H1 (cell line): ENCODE measurements at regions not wholly inside any gene's neighbourhood (a gene's known extent, or its start where the extent isn't known, plus 50 kb on each side); places are given as distances from the start of the nearest gene placed in this dataset.

Experiments
- CTCF ChIA-PET: fragments of 300-600 bp; sonication (Branson Sonifier 250); formaldehyde crosslinking; loops from one replicate; lab custom pipeline; 2021; ENCODE audit not compliant: partially characterized antibody; lab: Charles Lee
- POLR2A ChIA-PET: fragments of 300-600 bp; sonication (Branson Sonifier 250); formaldehyde crosslinking; loops from one replicate; lab custom pipeline; 2021; ENCODE audit warnings: inconsistent platforms; ENCODE audit not compliant: partially characterized antibody; lab: Charles Lee
- DNase-seq, 2 experiments: peaks; one replicate each; pipeline versions ENCODE4 v3.0.0 to v3.0.0-alpha.2; 2010 to 2022; ENCODE audit warnings: low spot score in 2 of 2, low read depth in 1 of 2, mixed read lengths in 1 of 2
- FAIRE-seq: peaks from 2 replicates; lab custom pipeline; 2011; peaks lifted over from hg19 to GRCh38; lab: Jason Lieb, UNC
- H2AFZ ChIP-seq: 2 replicates; pipeline ENCODE4 v1.8.1; 2012; ENCODE audit warnings: low read length, inconsistent platforms
- H2AK5ac ChIP-seq: 2 replicates; pipeline ENCODE4 v1.6.1; 2013; ENCODE audit warnings: low read depth, low read length
- H2BK120ac ChIP-seq: replicated peaks from 2 replicates; pipeline ENCODE3; 2013; ENCODE audit warnings: low read depth, low read length, inconsistent platforms
- H2BK12ac ChIP-seq: 2 replicates; pipeline ENCODE4 v1.6.1; 2013; ENCODE audit warnings: low read depth, low read length
- H2BK15ac ChIP-seq: 2 replicates; pipeline ENCODE4 v1.6.1; 2013; ENCODE audit warnings: low read length
- H2BK20ac ChIP-seq: 2 replicates; pipeline ENCODE4 v1.6.1; 2013; ENCODE audit warnings: low read length
- H2BK5ac ChIP-seq: 2 replicates; pipeline ENCODE4 v1.6.1; 2013; ENCODE audit warnings: low read depth, low read length
- H3K14ac ChIP-seq: 2 replicates; pipeline ENCODE4 v1.6.1; 2013; ENCODE audit warnings: inconsistent platforms; ENCODE audit not compliant: insufficient read length
- H3K18ac ChIP-seq: 2 replicates; pipeline ENCODE4 v1.6.1; 2013; ENCODE audit warnings: low read length; ENCODE audit errors: extremely low read depth
- H3K23ac ChIP-seq: 2 replicates; pipeline ENCODE4 v1.6.1; 2013; ENCODE audit warnings: inconsistent platforms; ENCODE audit not compliant: insufficient read length
- H3K23me2 ChIP-seq: 2 replicates; pipeline ENCODE4 v1.6.1; 2013; ENCODE audit warnings: low read depth, low read length
- H3K27ac ChIP-seq: 2 replicates; pipeline ENCODE4 v1.6.1; 2011; ENCODE audit warnings: low read depth, low read length, inconsistent platforms
- H3K27me3 ChIP-seq, 4 experiments: replicated peaks in 1 of 4; 1 replicate in 1 of 4; 2 replicates in 3 of 4; pipeline versions ENCODE4 v1.6.1 to v1.8.1; 2011 to 2013; ENCODE audit warnings: low read length in 3 of 4, mild to moderate bottlenecking in 3 of 4, inconsistent platforms in 2 of 4, mixed read lengths in 2 of 4, moderate library complexity in 1 of 4; ENCODE audit not compliant: control insufficient read depth in 3 of 4, insufficient read depth in 3 of 4; ENCODE audit errors: extremely low read depth in 1 of 4
- H3K36me3 ChIP-seq, 4 experiments: 2 replicates each; pipeline versions ENCODE4 v1.6.1 to v1.8.1; 2011 to 2013; ENCODE audit warnings: mild to moderate bottlenecking in 4 of 4, low read length in 3 of 4, moderate library complexity in 2 of 4, control low read depth in 1 of 4, inconsistent platforms in 1 of 4; ENCODE audit not compliant: insufficient read depth in 4 of 4, control insufficient read depth in 2 of 4
- H3K4ac ChIP-seq: replicated peaks from 2 replicates; pipeline ENCODE3; 2013; ENCODE audit warnings: low read length, low read depth, mixed read lengths, inconsistent platforms; ENCODE audit not compliant: insufficient read length
- H3K4me1 ChIP-seq, 4 experiments: replicated peaks in 1 of 4; 1 replicate in 1 of 4; 2 replicates in 3 of 4; pipeline versions ENCODE4 v1.6.1 to v1.8.1; 2011 to 2013; ENCODE audit warnings: low read length in 3 of 4, inconsistent platforms in 2 of 4, mixed read lengths in 1 of 4; ENCODE audit not compliant: insufficient read depth in 4 of 4, control insufficient read depth in 3 of 4
- H3K4me2 ChIP-seq, 2 experiments: 2 replicates each; pipeline versions ENCODE4 v1.6.1 to v1.8.1; 2011 to 2013; ENCODE audit warnings: low read depth in 2 of 2, low read length in 2 of 2, control low read depth in 1 of 2, inconsistent platforms in 1 of 2, mild to moderate bottlenecking in 1 of 2; ENCODE audit not compliant: insufficient read depth in 1 of 2
- H3K4me3 ChIP-seq, 4 experiments: fragments of 200-600, 300-600 bp in 1 of 4; sonication (generic), shearing (Covaris generic), sonication (Bioruptor Twin) in 1 of 4; 2 replicates each; pipeline versions ENCODE4 v1.5.1 to v1.8.1; 2011 to 2016; ENCODE audit warnings: low read length in 4 of 4, low read depth in 3 of 4, control low read depth in 2 of 4, inconsistent platforms in 2 of 4, mild to moderate bottlenecking in 2 of 4, mixed read lengths in 1 of 4, moderate library complexity in 1 of 4; ENCODE audit not compliant: insufficient read depth in 2 of 4; ENCODE audit errors: extremely low read depth in 1 of 4
- H3K56ac ChIP-seq: replicated peaks from 2 replicates; pipeline ENCODE3; 2013; ENCODE audit warnings: low read depth, mild to moderate bottlenecking, mixed read lengths, low read length, inconsistent platforms; ENCODE audit not compliant: insufficient read length
- H3K79me1 ChIP-seq: 2 replicates; pipeline ENCODE4 v1.6.1; 2013; ENCODE audit warnings: low read depth, low read length, control low read depth
- H3K79me2 ChIP-seq, 2 experiments: 2 replicates each; pipeline versions ENCODE4 v1.6.1 to v1.8.1; 2012 to 2013; ENCODE audit warnings: low read length in 2 of 2, mild to moderate bottlenecking in 2 of 2, inconsistent platforms in 1 of 2; ENCODE audit not compliant: insufficient read depth in 2 of 2, control insufficient read depth in 1 of 2
- H3K9ac ChIP-seq, 4 experiments: replicated peaks in 1 of 4; 1 replicate in 1 of 4; 2 replicates in 3 of 4; pipeline versions ENCODE4 v1.6.1 to v1.8.1; 2011 to 2013; ENCODE audit warnings: low read depth in 3 of 4, low read length in 3 of 4, control low read depth in 2 of 4, mild to moderate bottlenecking in 2 of 4, moderate library complexity in 2 of 4, inconsistent platforms in 1 of 4; ENCODE audit errors: extremely low read depth in 1 of 4
- H3K9me3 ChIP-seq, 2 experiments: 2 replicates each; pipeline versions ENCODE4 v1.6.1 to v1.8.1; 2012 to 2013; ENCODE audit warnings: mild to moderate bottlenecking in 2 of 2, moderate library complexity in 2 of 2, control low read depth in 1 of 2, inconsistent platforms in 1 of 2, low read depth in 1 of 2, low read length in 1 of 2, mixed read lengths in 1 of 2; ENCODE audit not compliant: insufficient read depth in 2 of 2
- H4K20me1 ChIP-seq, 2 experiments: replicated peaks in 1 of 2; 2 replicates each; pipeline versions ENCODE3 to v1.8.1; 2011 to 2013; ENCODE audit warnings: inconsistent platforms in 2 of 2, low read length in 2 of 2, mild to moderate bottlenecking in 1 of 2; ENCODE audit not compliant: insufficient read depth in 2 of 2, control insufficient read depth in 1 of 2
- H4K5ac ChIP-seq: 2 replicates; pipeline ENCODE4 v1.6.1; 2013; ENCODE audit warnings: low read length, low read depth, mixed read lengths, inconsistent platforms; ENCODE audit not compliant: insufficient read length
- H4K8ac ChIP-seq: 2 replicates; pipeline ENCODE4 v1.8.0; 2013; ENCODE audit warnings: mild to moderate bottlenecking, moderate library complexity, low read length, inconsistent platforms; ENCODE audit not compliant: insufficient read depth; ENCODE audit errors: extremely low read depth
- H4K91ac ChIP-seq: replicated peaks from 2 replicates; pipeline ENCODE3; 2013; ENCODE audit warnings: low read length, mixed read lengths, inconsistent platforms; ENCODE audit not compliant: insufficient read length
- CEBPB ChIP-seq: IDR thresholded peaks from 2 replicates; pipeline ENCODE4 v1.6.1; 2012; ENCODE audit warnings: low read depth, low read length
- CHD1 ChIP-seq: IDR thresholded peaks from 2 replicates; pipeline ENCODE4 v1.6.1; 2012; ENCODE audit warnings: low read depth, low read length, improper control_type of control experiment
- CHD2 ChIP-seq: IDR thresholded peaks from 2 replicates; pipeline ENCODE4 v1.6.1; 2012; ENCODE audit warnings: low read length, improper control_type of control experiment
- HDAC2 ChIP-seq, 2 experiments: fragments of 300-600 bp in 1 of 2; sonication (generic) in 1 of 2; IDR thresholded peaks; 2 replicates each; pipeline ENCODE4 v1.6.1; 2011 to 2012; ENCODE audit warnings: low read depth in 2 of 2, low read length in 2 of 2, mild to moderate bottlenecking in 2 of 2, moderate library complexity in 2 of 2, borderline replicate concordance in 1 of 2, inconsistent platforms in 1 of 2
- HDAC6 ChIP-seq: IDR thresholded peaks from one replicate; pipeline ENCODE4 v1.7.1; 2012; ENCODE audit warnings: low read depth, mild to moderate bottlenecking, inconsistent platforms, low read length, moderate library complexity
- JUND ChIP-seq: IDR thresholded peaks from 2 replicates; pipeline ENCODE4 v1.6.1; 2011; ENCODE audit warnings: mild to moderate bottlenecking, improper control_type of control experiment, low read length
- MAX ChIP-seq: IDR thresholded peaks from 2 replicates; pipeline ENCODE4 v1.6.1; 2012; ENCODE audit warnings: inconsistent platforms
- NANOG ChIP-seq: IDR thresholded peaks from 2 replicates; pipeline ENCODE4 v1.6.1; 2011; ENCODE audit warnings: low read length, low read depth, mild to moderate bottlenecking, inconsistent platforms; ENCODE audit not compliant: insufficient read depth, poor library complexity, severe bottlenecking
- RFX5 ChIP-seq: IDR thresholded peaks from 2 replicates; pipeline ENCODE4 v1.6.1; 2011; ENCODE audit warnings: low read depth, low read length, improper control_type of control experiment, borderline replicate concordance
- RXRA ChIP-seq: IDR thresholded peaks from 2 replicates; pipeline ENCODE4 v1.6.1; 2011; ENCODE audit warnings: low read depth, mild to moderate bottlenecking, low read length, moderate library complexity; ENCODE audit not compliant: insufficient read depth
- SP4 ChIP-seq: IDR thresholded peaks from 2 replicates; pipeline ENCODE4 v1.6.1; 2012; ENCODE audit warnings: low read length, inconsistent platforms
- SRF ChIP-seq: IDR thresholded peaks from 2 replicates; pipeline ENCODE4 v1.6.1; 2011; ENCODE audit warnings: mild to moderate bottlenecking, low read depth, low read length, moderate library complexity
- TAF1 ChIP-seq: IDR thresholded peaks from 2 replicates; pipeline ENCODE4 v1.6.1; 2011; ENCODE audit warnings: mild to moderate bottlenecking, low read depth, low read length
- TCF12 ChIP-seq: IDR thresholded peaks from 2 replicates; pipeline ENCODE4 v1.6.1; 2011; ENCODE audit warnings: low read depth, mild to moderate bottlenecking, low read length
- WGBS, 2 experiments: shearing (Covaris generic) in 1 of 2; methylation state at CpG; one replicate each; pipeline versions ENCODE4 v1.1.6 to v1.1.7; 2013 to 2015; ENCODE audit warnings: low lambda C conversion rate in 2 of 2, mixed read lengths in 2 of 2, inconsistent platforms in 1 of 2, low coverage in 1 of 2, missing lambda C conversion rate in 1 of 2; ENCODE audit not compliant: insufficient replicate concordance in 2 of 2, insufficient coverage in 1 of 2, insufficient read length in 1 of 2; ENCODE audit errors: extremely low coverage in 1 of 2, missing lambda C conversion rate in 1 of 2; 5-methylcytosine and 5-hydroxymethylcytosine counted together

- Histone ChIP-seq H4K20me1 (no peaks in the 10 kb centered on the region), H4K91ac (no peak overlapping the region), H4K5ac (no peak overlapping the region), H4K8ac (no peak overlapping the region), H2BK120ac (no peak overlapping the region), H3K4me1 (peaks cover 0 to 2% (median 0%) of the 10 kb centered on the region in 4 experiments; a peak in 1 of 7 replicates), H3K36me3 (no peaks in the 10 kb centered on the region), H3K56ac (no peak overlapping the region)
- CTCF ChIA-PET, result no interaction called here
- TF ChIP-seq RFX5 (no peak), CHD2 (no peak), CEBPB (no peak), JUND (no peak), CHD1 (no peak), TCF12 (no peak), HDAC6 (no peak), TAF1 (no peak), SRF (no peak), HDAC2 (IDR thresholded peaks at IDR 0.05; ENCODE audit: borderline replicate concordance in 1 of 2, low read depth in 2 of 2, low read length in 2 of 2) (no peak), NANOG (no peak), RXRA (no peak), SP4 (no peak), MAX (no peak)
- TF ChIP-seq, all 59 proteins: peak for 0
- Histone ChIP-seq H3K27ac (no peak overlapping the region), H3K14ac (no peak overlapping the region), H2BK20ac (no peak overlapping the region), H2BK12ac (no peak overlapping the region), H3K23ac (no peak overlapping the region), H3K4me3 (no peak overlapping the region), H3K27me3 (no peaks in the 10 kb centered on the region), H3K79me1 (no peaks in the 10 kb centered on the region), H2BK15ac (no peak overlapping the region), H3K18ac (no peak overlapping the region), H2BK5ac (no peak overlapping the region), H3K4ac (no peak overlapping the region), H2AK5ac (no peak overlapping the region), H3K4me2 (no peak overlapping the region), H3K9ac (no peak overlapping the region), H3K79me2 (no peaks in the 10 kb centered on the region; a peak in 1 of 4 replicates), H2AFZ (no peak overlapping the region), H3K9me3 (peaks cover 2 to 3% of the 10 kb centered on the region in 2 experiments; a peak in 1 of 4 replicates), H3K23me2 (no peaks in the 10 kb centered on the region)
- 94% methylated on average over 7 of the region's 7 CpGs; no CpG with 5 or more reads in 1 of the 2 experiments for WGBS, 2 experiments
- POLR2A ChIA-PET, result interaction anchor here (0.9 kb wide), 1 partner anchor 39 kb away, joined by 3 read pairs; no protein-coding TSS in a partner anchor
- FAIRE-seq, result no peak
- DNase-seq, result no peak
These were observed 134.8 kb downstream of the ADCYAP1 start for GRCh38 chr18:1039421-1039820.
